H1 (cell line): ENCODE measurements at regions not wholly inside any gene's neighbourhood (a gene's known extent, or its start where the extent isn't known, plus 50 kb on each side); places are given as distances from the start of the nearest gene placed in this dataset.

Experiments
- ASH2L ChIP-seq: fragments of 200-600, 300-600 bp; sonication (generic); IDR thresholded peaks from one replicate; pipeline ENCODE4 v1.7.1; 2017; ENCODE audit warnings: low read length
- CREB1 ChIP-seq: IDR thresholded peaks from 2 replicates; pipeline ENCODE4 v1.6.1; 2012; ENCODE audit warnings: inconsistent platforms
- CTBP2 ChIP-seq: IDR thresholded peaks from 2 replicates; pipeline ENCODE4 v1.7.0; 2011; ENCODE audit warnings: borderline replicate concordance, mild to moderate bottlenecking, moderate library complexity, mixed read lengths, low read length; ENCODE audit not compliant: insufficient read depth, insufficient read length
- EP300 ChIP-seq, 2 experiments: IDR thresholded peaks; 1 replicate in 1 of 2; 2 replicates in 1 of 2; pipeline ENCODE4 v1.6.1; 2011 to 2012; ENCODE audit warnings: low read depth in 2 of 2, low read length in 2 of 2, mild to moderate bottlenecking in 2 of 2, borderline replicate concordance in 1 of 2, inconsistent platforms in 1 of 2, moderate library complexity in 1 of 2
- FOSL1 ChIP-seq: IDR thresholded peaks from 2 replicates; pipeline ENCODE4 v1.6.1; 2011; ENCODE audit warnings: mild to moderate bottlenecking, low read depth, low read length, moderate library complexity; ENCODE audit not compliant: insufficient read depth
- GTF2F1 ChIP-seq: IDR thresholded peaks from 2 replicates; pipeline ENCODE4 v1.6.1; 2012; ENCODE audit warnings: low read depth, low read length, improper control_type of control experiment, borderline replicate concordance
- JUND ChIP-seq: IDR thresholded peaks from 2 replicates; pipeline ENCODE4 v1.6.1; 2011; ENCODE audit warnings: mild to moderate bottlenecking, improper control_type of control experiment, low read length
- RBBP5 ChIP-seq: IDR thresholded peaks from 2 replicates; pipeline ENCODE4 v1.7.1; 2012; ENCODE audit warnings: low read depth, mild to moderate bottlenecking, inconsistent platforms, low read length, moderate library complexity, borderline replicate concordance
- SIRT6 ChIP-seq: IDR thresholded peaks from one replicate; pipeline ENCODE4 v1.7.1; 2012; ENCODE audit warnings: low read length, inconsistent platforms
- SP2 ChIP-seq: IDR thresholded peaks from 2 replicates; pipeline ENCODE4 v1.6.1; 2012; ENCODE audit warnings: mild to moderate bottlenecking, low read length, inconsistent platforms
- SUZ12 ChIP-seq: fragments of 200-600 bp; sonication (generic); IDR thresholded peaks from 2 replicates; pipeline ENCODE4 v1.6.1; 2012; ENCODE audit warnings: mild to moderate bottlenecking, inconsistent platforms, low read length, moderate library complexity, mixed read lengths

DNA sequence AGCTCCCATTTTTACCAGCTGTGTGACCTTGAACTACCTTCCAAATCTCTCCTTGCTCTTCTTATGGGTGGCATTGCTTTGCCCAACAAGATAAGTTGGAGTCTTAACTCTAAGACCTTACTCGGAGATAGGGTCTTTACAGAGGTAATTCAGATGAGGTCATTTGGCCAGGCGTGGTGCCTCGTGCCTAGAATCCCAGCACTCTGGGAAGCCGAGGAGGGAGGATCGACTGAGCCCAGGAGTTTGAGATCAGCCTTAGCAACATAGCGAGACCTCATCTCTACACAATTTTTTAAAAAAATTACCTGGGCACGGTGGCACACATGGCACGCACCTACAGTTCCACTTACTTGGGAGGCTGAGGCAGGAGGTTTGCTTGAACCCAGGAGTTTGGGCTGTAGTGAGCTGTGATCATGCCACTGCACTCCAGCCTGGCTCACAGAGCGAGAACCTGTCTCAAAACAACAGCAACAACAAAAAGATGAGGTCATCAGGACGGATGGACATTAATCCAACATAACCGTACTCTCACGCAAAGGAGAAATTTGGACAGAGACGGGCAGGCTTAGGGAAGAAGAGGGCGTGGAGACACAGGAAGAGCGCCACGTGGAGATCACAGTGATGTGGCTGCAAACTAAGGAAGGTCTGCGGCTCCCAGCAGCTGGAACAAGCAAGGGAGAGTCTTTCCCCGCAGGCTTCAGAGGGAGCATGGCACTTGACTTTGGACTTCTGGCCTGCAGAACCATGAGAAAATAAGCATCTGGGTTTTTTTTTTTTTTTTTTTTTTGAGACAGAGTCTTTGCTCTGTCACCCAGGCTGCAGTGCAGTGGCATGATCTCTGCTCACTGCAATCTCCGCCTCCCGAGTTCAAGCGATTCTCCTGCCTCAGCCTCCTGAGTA, 122.3 kb upstream of the CARD11 start (continued):
- TF ChIP-seq FOSL1, result no peak
- no peak for TF ChIP-seq SUZ12
- TF ChIP-seq CTBP2, result no peak
- TF ChIP-seq RBBP5, result no peak
- TF ChIP-seq CREB1, result no peak
- no peak for TF ChIP-seq ASH2L
- TF ChIP-seq GTF2F1, result no peak
- TF ChIP-seq EP300 (IDR thresholded peaks at IDR 0.05; ENCODE audit: borderline replicate concordance in 1 of 2, low read depth in 2 of 2, low read length in 2 of 2), result no peak
- no peak for TF ChIP-seq SP2
- TF ChIP-seq JUND, result no peak
- no peak for TF ChIP-seq SIRT6
